ENCODE measurements at regions not wholly inside any gene's neighbourhood (a gene's known extent, or its start where the extent isn't known, plus 50 kb on each side); places are given as distances from the start of the nearest gene placed in this dataset.

- DNase-seq (ENCODE audit: low read depth), result no peak
These were observed 122.2 kb downstream of the ACKR3 start for GRCh38 chr2:236691799-236692167.

GRCh38 chr2:236692937-236693336 lies 123.3 kb downstream of the ACKR3 start:
- no peak for DNase-seq (ENCODE audit: low read depth)

- no peak for DNase-seq (ENCODE audit: low read depth)
These were observed 123.9 kb downstream of the ACKR3 start for GRCh38 chr2:236693531-236693930.

GRCh38 chr2:236694146-236694888 lies 124.7 kb downstream of the ACKR3 start:
- DNase-seq (ENCODE audit: low read depth), result no peak

GRCh38 chr2:236696834-236697233 lies 127.2 kb downstream of the ACKR3 start:
- DNase-seq (ENCODE audit: low read depth), result no peak

- no peak for DNase-seq (ENCODE audit: low read depth)
These were observed 128.5 kb downstream of the ACKR3 start for GRCh38 chr2:236698016-236698627.

GRCh38 chr2:236700703-236701102 lies 131.1 kb downstream of the ACKR3 start:
- no peak for DNase-seq (ENCODE audit: low read depth)

GRCh38 chr2:236702657-236703372 lies 133.2 kb downstream of the ACKR3 start:
- DNase-seq (ENCODE audit: low read depth), result no peak

- DNase-seq (ENCODE audit: low read depth), result no peak
These were observed 133.7 kb downstream of the ACKR3 start for GRCh38 chr2:236703373-236703709.

GRCh38 chr2:236703906-236704305 lies 134.3 kb downstream of the ACKR3 start:
- no peak for DNase-seq (ENCODE audit: low read depth)

- DNase-seq (ENCODE audit: low read depth), result no peak
These were observed 135.3 kb downstream of the ACKR3 start for GRCh38 chr2:236704887-236705286.

GRCh38 chr2:236705295-236706105 lies 135.9 kb downstream of the ACKR3 start:
- no peak for DNase-seq (ENCODE audit: low read depth)

- DNase-seq (ENCODE audit: low read depth), result no peak
These were observed 136.7 kb downstream of the ACKR3 start for GRCh38 chr2:236706288-236706687.

- DNase-seq (ENCODE audit: low read depth), result no peak
These were observed 137.2 kb downstream of the ACKR3 start for GRCh38 chr2:236706803-236707202.

- no peak for DNase-seq (ENCODE audit: low read depth)
These were observed 141.8 kb downstream of the ACKR3 start for GRCh38 chr2:236711440-236711839.

GRCh38 chr2:236712304-236712703 lies 142.7 kb downstream of the ACKR3 start:
- no peak for DNase-seq (ENCODE audit: low read depth)

GRCh38 chr2:236712961-236713673 lies 143.5 kb downstream of the ACKR3 start:
- no peak for DNase-seq (ENCODE audit: low read depth)

- no peak for DNase-seq (ENCODE audit: low read depth)
These were observed 144.5 kb downstream of the ACKR3 start for GRCh38 chr2:236714080-236714479.

GRCh38 chr2:236715077-236715476 lies 145.5 kb downstream of the ACKR3 start:
- DNase-seq (ENCODE audit: low read depth), result no peak

- DNase-seq (ENCODE audit: low read depth), result no peak
These were observed 145.9 kb downstream of the ACKR3 start for GRCh38 chr2:236715491-236715961.

GRCh38 chr2:236717120-236717519 lies 147.5 kb downstream of the ACKR3 start:
- DNase-seq (ENCODE audit: low read depth), result no peak

- DNase-seq (ENCODE audit: low read depth), result no peak
These were observed 148.1 kb downstream of the ACKR3 start for GRCh38 chr2:236717729-236718128.

Measured in activated T-cell treated with anti-CD3 and anti-CD28 coated beads for 24 hours (primary cell).